Muscle layer of duodenum (tissue), 2 donors: ENCODE measurements at regions not wholly inside any gene's neighbourhood (a gene's known extent, or its start where the extent isn't known, plus 50 kb on each side); places are given as distances from the start of the nearest gene placed in this dataset.

Experiments used
- H3K27ac ChIP-seq: one replicate; pipeline ENCODE4 v1.7.0; 2013; ENCODE audit warnings: mild to moderate bottlenecking, low read length
- H3K27me3 ChIP-seq: one replicate; pipeline ENCODE4 v1.7.0; 2013; ENCODE audit warnings: low read depth, mild to moderate bottlenecking, control low read depth, low read length
- H3K36me3 ChIP-seq, 2 donors: one replicate each; pipeline ENCODE4 v1.7.0; 2013; ENCODE audit warnings: low read length in 2 of 2, control low read depth in 1 of 2, mild to moderate bottlenecking in 1 of 2; ENCODE audit not compliant: insufficient read depth in 2 of 2, control insufficient read depth in 1 of 2
- H3K4me1 ChIP-seq, 2 donors: one replicate each; pipeline ENCODE4 v1.7.0; 2013; ENCODE audit warnings: low read length in 2 of 2, mild to moderate bottlenecking in 2 of 2, control low read depth in 1 of 2, moderate library complexity in 1 of 2; ENCODE audit not compliant: insufficient read depth in 2 of 2, control insufficient read depth in 1 of 2
- H3K4me3 ChIP-seq, 2 donors: one replicate each; pipeline ENCODE4 v1.7.0; 2013; ENCODE audit warnings: low read length in 2 of 2, low read depth in 1 of 2, mild to moderate bottlenecking in 1 of 2
- H3K9me3 ChIP-seq, 2 donors: one replicate each; pipeline ENCODE4 v1.7.0; 2013; ENCODE audit warnings: low read length in 2 of 2, control low read depth in 1 of 2, mild to moderate bottlenecking in 1 of 2; ENCODE audit not compliant: control insufficient read depth in 1 of 2
- donor health status: healthy.

- no peak overlapping the region for H3K27ac ChIP-seq
- no peaks in the 10 kb centered on the region for H3K9me3 ChIP-seq
- H3K36me3 ChIP-seq = no peaks in the 10 kb centered on the region
- no peaks in the 10 kb centered on the region for H3K27me3 ChIP-seq
- no peaks in the 10 kb centered on the region for H3K4me1 ChIP-seq
- H3K4me3 ChIP-seq = no peak overlapping the region
Measured at GRCh38 chr12:131494741-131495524, 216.0 kb upstream of the SFSWAP start.

DNA sequence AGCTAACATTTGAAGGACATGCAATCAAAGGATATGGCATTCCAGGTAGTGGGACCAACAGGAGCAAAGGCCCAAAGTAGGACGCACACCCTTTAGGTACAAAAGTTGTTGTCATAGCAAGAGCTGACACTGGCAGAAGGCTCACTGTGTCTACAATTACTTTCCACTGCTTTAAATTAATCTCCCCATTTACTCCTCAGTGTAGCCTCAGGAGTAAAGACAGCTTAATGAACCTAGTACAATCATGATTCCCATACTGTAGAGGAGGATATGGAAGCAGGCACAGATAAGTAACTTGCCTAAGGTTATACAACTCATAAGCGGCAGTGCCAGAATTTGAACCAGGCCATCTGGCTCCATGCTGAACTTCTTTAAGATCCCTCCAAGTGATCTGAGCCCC lies 212.9 kb upstream of the SFSWAP start:
- Histone ChIP-seq H3K4me1 (no peaks in the 10 kb centered on the region), H3K9me3 (no peaks in the 10 kb centered on the region), H3K27me3 (no peaks in the 10 kb centered on the region), H3K4me3 (no peak overlapping the region), H3K27ac (no peak overlapping the region), H3K36me3 (no peaks in the 10 kb centered on the region)

DNA sequence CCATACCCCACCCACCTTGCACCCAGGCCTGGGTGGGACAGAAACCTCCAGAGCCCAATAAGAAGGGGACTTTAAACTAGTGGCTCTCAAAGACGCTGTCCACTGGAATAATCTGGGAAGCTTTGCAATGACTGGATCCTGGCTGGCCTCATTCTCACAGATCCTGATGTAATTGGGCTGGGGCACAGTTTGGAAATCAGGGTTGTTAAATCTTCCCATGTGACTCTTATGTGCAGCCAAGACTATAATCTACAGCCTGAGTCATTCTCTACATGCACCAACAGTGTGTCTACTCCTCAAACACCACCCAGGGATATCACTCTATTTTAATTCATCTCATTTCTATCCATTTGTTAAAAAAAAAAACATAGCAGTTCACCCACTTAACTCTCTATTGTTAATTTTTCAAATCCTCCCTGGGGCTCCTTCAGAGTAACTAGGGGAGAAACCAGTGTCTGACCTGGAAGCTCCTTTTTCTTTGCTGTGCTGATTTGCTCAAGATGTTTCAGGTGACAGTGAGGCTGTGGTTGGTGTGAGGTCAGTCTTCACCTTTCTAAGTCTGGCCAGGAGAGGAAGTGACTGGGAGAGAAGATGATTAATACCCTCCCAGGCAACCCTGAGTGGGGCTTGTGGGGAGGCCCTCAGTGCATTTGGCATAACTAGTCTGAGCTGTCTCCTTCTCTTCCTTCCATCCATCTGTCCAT lies 211.6 kb upstream of the SFSWAP start:
- no peak overlapping the region for H3K4me3 ChIP-seq
- H3K27ac ChIP-seq = no peak overlapping the region
- no peaks in the 10 kb centered on the region for H3K27me3 ChIP-seq
- H3K36me3 ChIP-seq = no peaks in the 10 kb centered on the region
- H3K9me3 ChIP-seq = no peaks in the 10 kb centered on the region
- no peaks in the 10 kb centered on the region for H3K4me1 ChIP-seq

DNA sequence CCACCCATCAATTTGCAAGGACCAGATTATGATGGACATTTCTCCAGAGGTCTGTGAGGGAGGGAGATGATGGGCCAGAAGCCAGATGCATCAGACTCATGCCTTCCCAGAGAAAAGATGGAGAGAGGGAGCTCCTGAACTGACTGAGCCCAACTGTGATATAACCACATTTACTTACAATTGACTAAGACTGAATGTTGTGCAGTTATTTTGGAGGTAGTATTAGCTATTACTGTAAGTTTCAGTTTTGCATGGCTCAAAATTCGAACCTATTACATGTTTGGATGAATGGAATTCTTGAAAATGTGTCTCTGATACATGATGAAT lies 211.1 kb upstream of the SFSWAP start:
- Histone ChIP-seq H3K36me3 (no peaks in the 10 kb centered on the region), H3K27ac (no peak overlapping the region), H3K4me3 (no peak overlapping the region), H3K4me1 (no peaks in the 10 kb centered on the region), H3K9me3 (no peaks in the 10 kb centered on the region), H3K27me3 (no peaks in the 10 kb centered on the region)

DNA sequence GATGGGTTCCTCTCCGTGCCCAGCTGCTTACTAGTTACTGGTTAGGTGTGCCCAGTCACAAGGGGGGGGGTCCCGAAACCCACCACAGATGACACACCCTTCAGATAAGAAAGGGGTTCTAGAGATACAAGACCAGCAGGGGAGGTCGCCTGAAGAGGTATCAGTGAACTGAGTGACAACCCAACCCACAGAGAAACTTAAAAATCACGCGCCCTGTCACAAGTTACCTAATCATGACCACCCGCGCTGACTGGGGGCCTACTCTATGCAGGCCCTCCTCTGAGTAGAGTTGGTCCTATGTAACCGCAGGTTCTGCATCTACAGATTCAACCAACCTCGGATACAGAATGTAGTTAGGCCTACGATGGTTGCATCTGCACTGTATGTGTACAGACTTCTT lies 210.3 kb upstream of the SFSWAP start:
- Histone ChIP-seq H3K36me3 (no peaks in the 10 kb centered on the region), H3K4me1 (no peaks in the 10 kb centered on the region), H3K27ac (no peak overlapping the region), H3K4me3 (no peak overlapping the region), H3K27me3 (no peaks in the 10 kb centered on the region), H3K9me3 (no peaks in the 10 kb centered on the region)

DNA sequence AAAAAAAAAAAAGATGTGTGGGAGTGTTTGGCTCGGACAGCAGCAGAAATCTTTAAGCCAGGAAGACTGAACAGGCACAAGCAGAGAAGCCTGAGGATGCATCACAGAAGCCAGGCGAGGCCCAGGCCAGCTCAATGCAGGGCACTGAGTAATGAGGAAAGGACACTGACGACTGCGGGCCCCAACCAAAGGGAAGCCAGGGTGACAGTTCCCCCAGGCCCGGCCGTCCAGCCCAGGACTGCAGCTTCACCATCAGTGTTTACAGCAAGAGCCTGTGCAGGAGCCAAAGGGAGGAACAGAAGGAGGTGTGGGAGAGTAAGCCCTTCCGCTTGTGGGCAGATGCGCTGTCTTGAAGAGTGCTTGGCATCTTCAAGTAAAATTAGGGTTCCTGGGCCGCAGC lies 205.3 kb upstream of the SFSWAP start:
- no peaks in the 10 kb centered on the region for H3K27me3 ChIP-seq
- H3K27ac ChIP-seq = no peak overlapping the region
- no peaks in the 10 kb centered on the region for H3K4me1 ChIP-seq
- no peaks in the 10 kb centered on the region for H3K36me3 ChIP-seq
- no peaks in the 10 kb centered on the region for H3K9me3 ChIP-seq
- H3K4me3 ChIP-seq = no peak overlapping the region

GRCh38 chr12:131506426-131506825 lies 204.5 kb upstream of the SFSWAP start:
- Histone ChIP-seq H3K9me3 (no peaks in the 10 kb centered on the region), H3K27ac (no peak overlapping the region), H3K27me3 (no peaks in the 10 kb centered on the region), H3K4me3 (no peak overlapping the region), H3K36me3 (no peaks in the 10 kb centered on the region), H3K4me1 (no peaks in the 10 kb centered on the region)

GRCh38 chr12:131507094-131507493 lies 203.8 kb upstream of the SFSWAP start:
- no peaks in the 10 kb centered on the region for H3K9me3 ChIP-seq
- H3K27ac ChIP-seq = no peak overlapping the region
- no peaks in the 10 kb centered on the region for H3K36me3 ChIP-seq
- H3K27me3 ChIP-seq = no peaks in the 10 kb centered on the region
- no peak overlapping the region for H3K4me3 ChIP-seq
- no peaks in the 10 kb centered on the region for H3K4me1 ChIP-seq

- Histone ChIP-seq H3K27ac (no peak overlapping the region), H3K36me3 (no peaks in the 10 kb centered on the region), H3K9me3 (no peaks in the 10 kb centered on the region), H3K27me3 (no peaks in the 10 kb centered on the region), H3K4me1 (no peaks in the 10 kb centered on the region), H3K4me3 (no peak overlapping the region)
Measured at GRCh38 chr12:131507881-131508280, 203.0 kb upstream of the SFSWAP start.

- H3K4me3 ChIP-seq = no peak overlapping the region
- H3K27ac ChIP-seq = no peak overlapping the region
- H3K36me3 ChIP-seq = no peaks in the 10 kb centered on the region
- no peaks in the 10 kb centered on the region for H3K9me3 ChIP-seq
- no peaks in the 10 kb centered on the region for H3K4me1 ChIP-seq
- no peaks in the 10 kb centered on the region for H3K27me3 ChIP-seq
Measured at GRCh38 chr12:131509701-131510100, 201.2 kb upstream of the SFSWAP start.

GRCh38 chr12:131510431-131510830 lies 200.5 kb upstream of the SFSWAP start:
- Histone ChIP-seq H3K4me3 (no peak overlapping the region), H3K9me3 (no peaks in the 10 kb centered on the region), H3K27ac (no peak overlapping the region), H3K27me3 (no peaks in the 10 kb centered on the region), H3K4me1 (no peaks in the 10 kb centered on the region), H3K36me3 (no peaks in the 10 kb centered on the region)

DNA sequence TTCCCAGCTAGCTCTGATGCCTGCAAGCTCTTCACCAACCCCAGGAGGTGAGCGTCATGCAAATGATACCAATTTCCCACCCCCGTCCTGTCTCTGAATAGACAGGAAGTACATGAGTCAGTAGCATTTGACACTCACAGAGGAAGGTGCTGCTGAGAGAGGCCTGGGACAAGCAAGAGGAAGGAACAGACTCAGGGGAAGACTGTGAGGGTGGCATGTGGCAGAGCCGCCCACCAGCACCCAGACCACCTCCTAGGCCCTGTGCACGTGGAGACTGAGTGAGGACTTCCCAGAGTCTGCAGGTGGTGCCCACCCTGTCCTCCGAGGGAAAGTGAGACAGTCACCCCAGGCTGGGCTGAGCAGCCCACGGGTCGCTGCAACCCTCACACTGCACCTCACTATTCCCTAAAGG lies 199.5 kb upstream of the SFSWAP start:
- no peaks in the 10 kb centered on the region for H3K36me3 ChIP-seq
- H3K4me1 ChIP-seq = no peaks in the 10 kb centered on the region
- H3K4me3 ChIP-seq = no peak overlapping the region
- no peak overlapping the region for H3K27ac ChIP-seq
- H3K9me3 ChIP-seq = peaks cover 0 to 7% of the 10 kb centered on the region in 2 donors
- H3K27me3 ChIP-seq = no peaks in the 10 kb centered on the region
